CD4-positive, alpha-beta T cell treated with Interleukin-6 at 100 ng/mL for 8 hours (primary cell): ENCODE measurements at regions not wholly inside any gene's neighbourhood (a gene's known extent, or its start where the extent isn't known, plus 50 kb on each side); places are given as distances from the start of the nearest gene placed in this dataset.

ENCODE experiments used
- DNase-seq: peaks from one replicate; pipeline ENCODE4 v3.0.0-alpha.2; 2020; ENCODE audit warnings: mixed read lengths, low spot score

DNA sequence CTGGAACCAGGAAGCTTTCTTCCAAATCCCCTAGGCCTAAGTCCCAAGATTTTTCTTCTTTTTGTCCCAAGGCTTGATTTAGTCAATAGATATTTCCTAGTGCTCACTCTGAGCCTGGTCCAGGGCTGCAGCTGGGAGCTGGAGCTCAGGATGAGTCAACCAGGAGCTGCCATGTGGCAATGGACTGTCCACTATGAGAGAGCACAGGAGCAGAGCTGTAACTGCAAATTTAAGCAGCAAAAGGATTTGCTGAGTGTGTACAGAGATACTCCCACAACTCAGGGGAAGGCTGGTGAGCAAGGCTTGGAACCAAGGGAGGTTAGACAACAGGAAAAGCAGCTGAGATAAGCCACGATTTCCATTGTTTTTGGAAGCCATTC lies 92.1 kb upstream of the CXCL12 start:
- no peak for DNase-seq

DNA sequence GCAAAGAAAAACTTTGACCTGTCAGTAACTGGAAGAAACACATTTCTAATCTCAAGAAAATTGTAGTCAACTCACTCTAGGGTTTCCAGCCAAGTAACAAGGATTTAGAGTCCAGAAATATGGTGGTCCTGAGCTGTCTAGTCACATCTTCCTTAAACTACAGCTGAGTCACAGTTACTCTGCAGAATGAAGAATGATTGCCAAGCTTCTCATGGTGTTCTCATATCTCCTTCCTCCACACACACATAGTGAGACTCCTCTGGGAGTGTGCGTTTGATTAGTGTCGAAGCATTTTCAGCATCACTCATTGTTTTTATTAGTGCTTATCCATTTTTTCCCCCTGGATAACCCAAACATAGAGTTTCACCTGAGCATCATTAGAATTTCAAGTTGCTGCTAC lies 93.1 kb upstream of the CXCL12 start:
- no peak for DNase-seq

DNA sequence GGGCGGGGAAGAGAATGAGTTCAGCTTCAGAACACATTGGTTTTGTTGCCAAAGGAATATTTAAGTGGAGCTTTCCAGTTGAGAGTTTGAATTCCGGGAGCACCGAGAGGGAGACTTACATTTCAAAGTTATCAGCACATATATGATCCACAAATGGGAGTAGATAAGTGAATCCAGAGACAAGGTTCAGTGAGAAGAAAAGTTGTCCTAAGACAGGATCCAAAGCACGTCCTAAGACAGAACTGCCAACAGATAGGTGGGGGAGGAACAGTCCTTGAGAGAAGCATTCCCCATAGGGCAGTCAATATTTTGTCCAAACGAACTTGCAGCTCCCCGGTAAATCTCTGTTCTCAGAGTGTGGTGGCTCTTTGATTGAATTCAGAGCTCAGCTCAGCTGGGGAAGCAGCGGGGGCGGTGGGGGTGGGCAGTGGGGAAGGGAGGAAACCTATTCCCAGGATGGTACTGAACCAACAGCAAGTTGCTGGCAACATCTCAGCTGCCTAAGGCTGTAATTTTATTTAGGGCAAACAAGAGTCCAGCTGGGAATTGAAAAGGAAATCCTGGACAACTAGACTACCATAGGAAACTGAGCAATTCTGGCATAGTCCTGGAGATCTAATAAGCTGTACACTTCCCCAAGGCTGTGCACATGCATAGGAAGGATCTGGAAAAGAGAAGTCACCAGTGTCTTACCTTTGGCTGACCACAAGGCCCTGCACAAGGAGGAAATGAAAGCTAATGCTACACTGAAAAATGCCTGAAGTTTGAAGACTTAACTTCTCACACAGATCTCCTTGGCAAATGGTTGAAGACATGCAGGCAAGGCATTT lies 94.2 kb upstream of the CXCL12 start:
- no peak for DNase-seq

DNA sequence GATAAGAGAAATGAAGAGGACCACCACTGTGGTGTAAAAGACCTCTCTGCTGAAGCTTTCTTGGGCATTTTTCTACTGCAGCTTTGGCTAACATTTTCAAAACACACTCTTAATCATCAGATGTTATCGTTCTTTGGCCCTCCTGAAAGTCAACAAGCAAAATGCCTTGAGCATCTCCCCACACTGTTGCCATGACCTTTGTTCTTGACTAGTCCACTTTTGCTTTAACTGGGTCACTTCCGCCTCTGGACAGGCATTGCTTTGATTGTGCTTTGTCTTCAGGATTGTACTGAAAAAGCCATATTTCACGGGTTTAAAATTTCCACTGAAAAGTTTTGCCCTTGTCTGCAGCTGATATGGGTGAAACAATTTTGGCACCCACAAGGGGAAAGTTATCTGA lies 107.8 kb upstream of the CXCL12 start:
- DNase-seq = no peak

DNA sequence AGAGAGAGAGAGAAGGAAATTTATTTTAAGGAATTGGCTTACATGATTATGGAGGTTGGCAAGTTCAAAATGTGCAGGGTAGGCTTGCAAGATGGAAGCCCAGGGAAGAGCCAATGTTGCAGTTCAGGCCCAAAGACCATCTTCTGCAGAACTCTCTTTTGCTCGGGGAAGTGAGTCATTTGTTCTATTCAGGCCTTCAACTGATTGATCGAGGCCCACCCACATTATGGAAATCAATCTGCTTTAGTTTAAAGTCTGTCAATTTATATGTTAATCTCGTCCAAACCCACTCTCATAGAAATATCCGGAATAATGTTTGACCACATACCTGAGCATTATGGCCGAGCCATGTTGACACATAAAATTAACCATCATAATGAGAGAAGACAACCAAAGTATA lies 113.3 kb upstream of the CXCL12 start:
- no peak for DNase-seq

DNA sequence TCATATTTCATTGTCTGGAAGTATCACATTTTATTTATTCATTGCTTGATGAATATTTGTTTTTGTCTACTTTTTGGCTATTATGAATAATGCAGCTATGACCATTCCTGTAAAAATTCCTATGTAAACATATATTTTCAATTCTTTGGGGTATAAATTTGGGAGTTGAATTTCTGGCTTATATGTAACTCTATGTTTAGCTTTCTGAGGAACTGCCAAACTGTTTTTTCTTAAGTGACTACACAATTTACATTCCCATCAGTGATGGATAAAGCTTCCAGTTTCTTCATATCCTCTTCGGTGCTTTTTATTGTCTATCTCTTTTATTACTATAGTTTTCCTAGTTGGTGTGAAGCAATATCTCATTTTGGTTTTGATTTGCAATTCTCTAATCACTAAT lies 115.6 kb upstream of the CXCL12 start:
- no peak for DNase-seq

DNA sequence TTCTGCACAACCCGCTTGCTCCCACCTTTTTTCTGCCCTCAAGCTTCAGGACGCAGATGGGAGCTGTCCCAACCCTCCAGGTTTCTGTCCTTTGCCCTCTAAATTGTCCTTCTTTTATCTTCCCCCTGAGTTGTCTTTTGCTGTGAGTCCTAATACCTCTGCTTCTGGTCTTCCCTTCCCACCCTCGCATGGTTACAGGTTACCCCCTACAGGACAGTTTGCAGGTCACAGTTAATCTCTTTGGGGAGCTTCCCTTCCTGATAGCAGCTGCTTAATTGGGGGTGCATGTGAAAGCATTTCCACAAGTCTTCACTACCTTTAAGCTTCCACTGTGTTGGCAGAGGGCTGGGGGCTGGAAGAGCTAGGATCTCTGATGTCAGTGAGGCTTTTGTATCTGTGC lies 121.5 kb upstream of the CXCL12 start:
- DNase-seq = no peak

DNA sequence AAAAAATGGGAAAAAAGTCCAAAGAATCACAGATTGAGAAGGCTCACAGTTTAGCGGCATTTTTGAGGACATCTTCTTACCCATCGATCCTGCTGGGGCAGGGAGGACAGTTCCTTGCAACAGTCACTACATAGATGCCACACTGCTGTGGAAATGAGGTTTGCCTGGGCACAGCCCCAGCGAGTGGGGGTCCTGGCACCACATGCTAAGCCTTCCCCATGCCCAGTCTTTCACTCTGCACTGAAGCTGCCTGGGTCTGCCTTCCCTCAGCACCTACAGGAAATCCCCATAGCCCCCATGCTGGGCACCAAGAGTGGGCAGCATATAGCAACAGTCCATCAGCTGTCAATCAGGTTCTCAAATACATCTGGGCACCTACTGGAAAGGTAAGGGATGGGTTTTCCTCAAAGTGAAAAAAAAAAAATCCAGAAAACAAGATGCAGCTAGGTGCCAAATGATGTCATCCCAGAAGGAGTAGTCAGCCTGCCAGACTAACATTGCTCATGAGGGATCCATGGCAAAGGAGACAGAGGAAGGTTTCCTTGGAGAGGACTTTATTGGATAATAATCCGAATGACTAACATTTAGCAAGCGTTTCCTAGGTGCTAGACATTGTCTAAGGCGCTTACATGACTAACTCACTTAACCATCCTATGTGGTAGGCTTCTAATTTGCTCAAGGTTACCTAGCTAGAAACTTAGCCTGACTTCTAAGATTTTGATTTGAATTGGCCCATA lies 125.7 kb upstream of the CXCL12 start:
- DNase-seq = no peak

DNA sequence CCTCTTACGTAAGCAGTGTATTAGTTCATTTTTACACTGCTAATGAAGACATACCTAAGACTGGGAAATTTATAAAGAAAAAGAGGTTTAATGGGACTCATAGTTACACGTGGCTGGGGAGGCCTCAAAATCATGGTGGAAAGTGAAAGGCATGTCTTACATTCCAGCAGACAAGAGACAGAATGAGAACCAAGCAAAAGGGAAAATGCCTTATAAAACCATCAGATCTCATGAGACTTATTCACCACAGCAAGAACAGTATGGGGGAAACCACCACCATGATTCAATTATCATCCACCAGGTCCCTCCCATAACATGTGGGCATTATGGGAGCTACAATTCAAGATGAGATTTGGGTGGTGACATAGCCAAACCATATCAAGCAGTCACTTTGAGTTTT lies 126.3 kb upstream of the CXCL12 start:
- no peak for DNase-seq

DNA sequence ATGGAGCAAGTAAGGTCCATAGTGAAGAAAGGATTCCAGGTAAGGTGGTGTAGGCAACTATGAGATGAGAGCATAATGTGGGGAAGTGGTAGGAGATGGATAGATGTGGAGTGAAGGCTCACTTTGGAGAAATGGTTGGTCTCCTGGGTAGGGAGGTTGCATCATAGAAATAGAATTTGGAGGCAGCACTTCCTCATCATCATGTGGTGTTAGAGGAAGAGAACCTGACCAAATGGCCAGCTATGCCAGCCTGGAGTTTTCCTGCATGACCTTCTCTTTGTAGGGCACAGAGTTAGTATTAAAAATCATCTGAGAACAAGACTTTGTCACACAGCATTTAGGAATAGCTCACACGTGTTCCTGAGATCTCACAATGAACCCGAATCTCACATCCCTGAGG lies 126.7 kb upstream of the CXCL12 start:
- no peak for DNase-seq

DNA sequence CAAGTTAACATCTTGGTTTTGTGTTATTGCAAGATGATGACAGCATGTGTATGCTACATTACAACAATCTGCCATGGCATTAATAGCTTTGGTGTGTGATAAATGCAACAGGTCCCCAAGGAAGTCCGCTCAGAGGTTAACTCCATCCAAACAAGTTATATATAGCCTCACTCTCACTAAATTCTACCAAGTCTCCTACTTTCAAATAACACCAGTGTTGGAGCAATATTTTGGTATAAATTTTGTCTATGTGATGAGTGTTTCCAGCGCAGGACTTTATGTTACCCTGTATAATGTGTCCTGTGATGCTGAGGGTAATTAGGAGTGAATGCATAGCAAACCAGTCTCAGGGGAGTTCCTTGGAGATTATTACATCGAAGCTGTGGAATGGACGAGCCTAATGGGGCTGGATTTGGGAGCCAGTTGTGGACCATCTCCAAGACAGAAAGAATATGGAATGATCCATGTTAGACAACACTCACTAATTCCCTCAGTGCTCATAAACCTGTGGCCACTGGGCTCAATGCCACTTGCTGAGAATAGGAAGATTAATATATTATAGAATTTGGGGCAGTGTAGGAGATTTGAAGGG lies 127.6 kb upstream of the CXCL12 start:
- no peak for DNase-seq

DNA sequence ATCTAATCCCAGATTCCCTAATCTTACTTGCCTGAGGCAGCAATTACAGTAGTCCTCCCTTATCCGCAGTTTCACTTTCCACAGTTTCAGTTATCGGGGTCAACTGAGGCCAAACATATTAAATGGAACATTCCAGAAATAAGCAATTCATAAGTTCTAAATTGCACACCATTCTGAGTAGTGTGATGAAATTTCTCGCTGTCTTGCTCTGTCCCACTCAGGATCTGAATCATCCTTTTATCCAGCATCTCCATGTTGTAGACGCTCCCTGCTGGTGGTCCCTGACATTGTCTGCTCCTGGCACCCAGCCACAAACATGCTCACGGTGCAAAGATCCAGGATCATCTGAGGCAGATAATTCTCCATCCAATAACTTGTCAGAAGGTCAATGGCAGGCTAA lies 128.7 kb upstream of the CXCL12 start:
- no peak for DNase-seq

DNA sequence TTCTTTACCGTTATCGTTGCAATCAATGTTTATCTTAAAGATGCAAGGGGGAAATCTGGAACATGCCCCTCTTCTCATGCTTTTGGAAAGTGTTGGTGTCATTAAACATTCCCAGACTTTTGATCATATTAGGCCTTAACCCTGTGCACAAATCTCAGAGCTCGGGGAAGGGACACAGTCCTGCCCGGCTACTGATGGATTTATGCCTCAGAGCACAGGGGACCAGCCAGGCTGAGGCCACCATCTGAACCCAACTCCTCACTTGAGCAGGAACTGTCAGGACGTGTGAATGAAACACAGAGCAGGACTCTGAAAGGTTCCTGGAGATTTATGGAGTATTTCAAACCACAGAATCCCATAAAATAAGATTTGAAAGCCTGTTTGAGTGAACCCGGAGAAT lies 132.0 kb upstream of the CXCL12 start:
- DNase-seq = no peak

DNA sequence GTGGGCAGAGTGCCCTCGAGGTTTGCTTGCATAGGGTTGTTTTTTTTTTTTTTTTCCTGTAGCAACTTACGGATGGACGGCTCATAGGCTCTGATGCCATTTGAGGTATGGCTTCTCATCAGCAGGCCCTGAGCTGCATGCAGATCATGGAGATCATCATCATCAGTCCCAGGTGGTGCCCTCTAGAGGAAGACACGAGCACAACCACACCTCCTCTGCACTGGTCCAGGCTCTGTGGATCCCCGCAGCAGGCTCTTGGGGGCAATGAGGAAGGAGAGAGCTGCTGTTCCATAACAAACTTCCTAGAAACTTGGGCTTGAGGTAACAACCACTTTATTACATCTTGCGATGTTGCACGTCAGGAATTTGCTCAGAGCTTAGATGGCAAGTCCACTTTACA lies 132.7 kb upstream of the CXCL12 start:
- DNase-seq = no peak

DNA sequence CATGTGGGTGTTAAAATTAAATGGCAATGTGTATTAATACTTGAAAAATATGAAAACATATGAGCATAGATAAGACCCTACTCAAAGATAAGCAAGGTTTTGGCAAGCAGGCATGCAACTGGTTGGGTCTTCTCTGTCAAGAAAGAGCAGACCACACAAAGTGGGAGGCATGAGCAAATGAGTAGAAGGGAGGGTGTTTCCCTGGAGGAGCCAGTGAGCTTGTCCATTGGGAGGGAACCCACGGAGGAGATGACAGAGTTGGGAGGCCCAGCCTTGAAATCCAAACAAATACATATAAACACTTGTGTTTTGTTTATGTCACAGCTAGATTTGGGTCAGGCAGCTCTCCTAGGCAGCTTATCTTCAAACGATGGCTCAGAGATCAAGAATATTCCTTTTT lies 134.5 kb upstream of the CXCL12 start:
- DNase-seq = no peak

DNA sequence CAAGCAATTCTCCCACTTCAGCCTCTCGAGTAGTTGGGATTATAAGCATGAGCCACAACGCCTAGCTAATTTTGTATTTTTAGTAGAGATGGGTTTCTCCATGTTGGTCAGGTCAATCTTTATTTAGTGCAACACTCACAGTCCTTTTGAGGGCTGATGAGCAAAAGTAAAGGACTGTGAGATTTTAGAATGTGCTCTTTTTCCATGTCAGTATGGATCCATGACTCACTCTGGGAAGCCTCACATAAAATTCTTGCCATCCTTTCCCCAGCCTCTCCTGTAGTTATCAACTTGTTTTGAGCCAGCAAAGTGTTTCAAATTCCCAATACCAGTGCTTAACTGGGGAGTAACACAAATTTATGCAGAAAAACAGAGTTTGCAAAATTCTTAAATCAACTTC lies 135.8 kb upstream of the CXCL12 start:
- no peak for DNase-seq

DNA sequence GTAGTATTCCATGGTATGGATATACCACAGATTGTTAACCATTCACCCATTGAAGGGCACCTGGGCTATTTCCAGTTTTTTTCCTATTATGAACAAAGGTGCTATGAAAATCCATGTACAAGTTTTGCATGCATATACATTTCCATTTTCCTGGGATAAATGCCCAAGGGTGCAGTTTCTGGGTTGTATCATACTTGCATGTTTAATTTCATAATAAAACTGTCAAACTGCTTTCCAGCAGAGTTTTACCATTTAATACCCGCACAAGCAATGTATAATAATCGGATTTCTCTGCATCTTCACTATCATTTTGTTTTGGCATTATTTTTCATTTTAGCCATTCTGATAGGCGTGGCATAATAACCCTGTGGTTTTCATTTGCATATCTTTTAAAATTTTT lies 154.3 kb upstream of the CXCL12 start:
- no peak for DNase-seq

DNA sequence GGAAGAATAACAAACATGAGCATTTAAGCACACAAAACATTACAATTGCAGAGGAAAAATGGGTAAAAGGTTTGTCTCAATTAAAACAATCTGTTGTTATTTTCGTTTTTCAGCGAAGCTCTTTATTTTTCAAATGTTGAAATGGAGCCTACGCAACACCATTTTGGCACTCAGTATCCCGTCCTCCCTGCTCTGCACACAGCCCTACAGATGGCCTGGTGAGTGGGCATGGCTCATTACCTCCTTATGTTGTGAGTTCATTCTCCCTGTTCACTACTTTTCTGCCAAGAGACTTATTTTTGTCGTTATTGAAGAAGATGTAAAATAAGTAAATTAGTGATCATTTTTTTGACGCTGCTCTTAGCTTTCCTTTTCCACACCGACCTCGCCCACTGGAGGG lies 167.8 kb upstream of the CXCL12 start:
- no peak for DNase-seq

DNA sequence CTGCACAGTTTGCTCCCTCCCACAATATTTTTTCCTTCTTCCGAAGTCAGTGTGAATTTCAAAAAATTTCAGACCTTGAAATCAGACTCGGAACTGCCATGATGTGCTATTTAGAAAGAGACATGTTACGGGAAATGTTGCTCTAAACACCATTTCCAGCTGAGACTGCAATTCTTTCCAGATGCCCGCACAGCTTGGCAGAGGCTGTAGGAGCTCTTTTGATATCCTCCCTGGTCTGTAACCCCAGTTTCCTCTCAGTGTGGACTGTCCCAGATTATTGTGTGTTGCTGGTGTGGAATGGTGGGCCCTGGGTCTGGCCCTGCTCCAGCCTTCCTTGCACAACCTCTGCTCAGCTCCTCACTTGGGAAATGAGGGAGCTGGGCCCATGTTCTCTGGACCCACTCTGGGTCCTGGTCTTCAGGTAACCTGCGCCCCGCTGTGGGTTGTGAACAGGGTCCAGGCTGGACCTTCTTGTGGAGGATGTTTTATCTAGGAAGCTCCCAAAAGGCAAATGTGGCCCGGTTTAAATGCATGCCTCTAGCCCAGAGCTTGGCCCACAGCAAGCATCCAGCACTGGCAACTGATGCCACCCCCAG lies 172.8 kb upstream of the CXCL12 start:
- no peak for DNase-seq

DNA sequence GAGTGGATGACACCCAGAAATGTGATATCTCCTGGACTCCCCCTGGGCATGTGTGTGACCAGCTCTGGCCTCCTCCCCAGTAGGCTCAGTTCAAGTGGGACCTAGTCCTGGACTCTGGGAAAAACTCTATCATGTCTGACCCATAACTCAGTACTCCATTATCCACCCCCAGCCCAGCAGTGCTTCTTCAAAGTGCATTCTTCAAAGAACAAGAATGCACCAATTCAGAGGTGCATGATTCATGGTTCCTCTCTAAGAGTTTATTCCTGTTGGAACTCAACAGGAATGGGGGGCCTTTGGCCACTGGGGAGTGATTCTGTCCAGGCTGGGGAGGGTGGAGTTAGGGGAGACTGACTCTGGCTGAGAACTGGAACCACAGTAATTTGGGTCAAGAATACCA lies 173.6 kb upstream of the CXCL12 start:
- DNase-seq = no peak

DNA sequence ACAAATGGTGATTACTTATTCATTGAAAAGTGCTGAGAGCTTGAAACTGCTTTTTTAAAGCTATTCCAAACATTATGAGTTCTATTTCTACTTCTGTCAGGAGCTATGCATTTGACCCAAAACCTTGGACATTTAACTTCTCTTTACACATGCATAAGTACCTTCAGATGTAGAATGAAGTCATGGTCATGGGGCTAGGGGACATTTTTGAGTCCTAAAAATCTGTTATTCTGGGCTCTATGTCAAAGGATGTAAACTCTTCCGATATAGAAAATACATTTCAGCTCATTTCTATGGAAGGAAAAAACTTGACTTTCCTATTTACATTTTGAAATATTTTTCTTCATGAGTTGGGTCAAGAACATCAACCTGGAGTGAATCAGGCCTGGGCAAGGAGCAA lies 179.5 kb upstream of the CXCL12 start:
- DNase-seq = no peak

DNA sequence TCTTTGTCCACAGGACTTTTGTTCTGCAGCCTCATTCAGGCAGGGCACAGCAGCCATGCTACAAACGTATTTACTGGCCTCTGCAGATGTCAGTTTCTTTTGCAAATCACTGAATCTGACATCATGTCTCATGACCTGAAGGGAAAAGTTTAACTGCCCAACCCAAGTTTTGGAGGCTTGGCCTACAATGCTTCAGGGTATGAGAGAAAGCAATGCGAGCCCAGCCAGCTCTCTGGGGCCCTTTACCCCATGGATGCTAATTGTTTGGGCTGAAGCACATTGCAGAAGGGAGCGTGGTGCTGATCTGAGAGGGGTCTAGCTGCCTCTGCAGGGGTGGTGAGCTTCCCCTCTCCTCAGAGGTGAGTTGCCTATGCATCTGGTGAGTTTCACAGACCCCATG lies 179.9 kb upstream of the CXCL12 start:
- no peak for DNase-seq

DNA sequence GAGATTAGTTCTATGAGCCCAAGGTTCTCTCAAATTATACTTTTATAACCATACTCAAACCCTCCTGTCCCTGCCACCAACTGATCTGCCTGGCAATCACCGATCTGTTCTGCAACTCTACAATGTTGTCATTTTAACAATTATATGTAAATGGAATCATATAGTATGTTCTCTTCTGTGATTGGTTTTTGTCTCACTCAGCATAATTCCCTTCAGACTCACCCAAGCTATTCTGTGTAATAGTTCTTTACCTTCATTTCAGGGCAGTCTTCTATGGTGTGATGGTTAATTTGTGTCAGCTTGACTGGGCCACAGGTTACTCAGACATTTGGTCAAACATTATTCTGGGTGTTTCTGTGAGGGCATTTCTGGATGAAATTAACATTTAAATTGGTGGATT lies 181.9 kb upstream of the CXCL12 start:
- DNase-seq = no peak
